Fibroblast of lung (primary cell): ENCODE measurements at regions not wholly inside any gene's neighbourhood (a gene's known extent, or its start where the extent isn't known, plus 50 kb on each side); places are given as distances from the start of the nearest gene placed in this dataset.

Experiments used
- DNase-seq, 2 donors: peaks; one replicate each; pipeline versions ENCODE4 v3.0.0 to v3.0.0-alpha.2; 2010; ENCODE audit warnings: low read depth in 2 of 2
- H2AFZ ChIP-seq: 2 replicates; pipeline ENCODE4 v1.5.1; 2012; ENCODE audit warnings: low read length, control low read depth, inconsistent platforms
- H3K27ac ChIP-seq: 2 replicates; pipeline ENCODE4 v1.5.1; 2011; ENCODE audit warnings: low read length, control low read depth; ENCODE audit not compliant: insufficient read depth
- H3K27me3 ChIP-seq: 2 replicates; pipeline ENCODE4 v1.5.1; 2011; ENCODE audit warnings: mild to moderate bottlenecking, low read length; ENCODE audit not compliant: control insufficient read depth, insufficient read depth
- H3K36me3 ChIP-seq: 2 replicates; pipeline ENCODE4 v1.5.1; 2011; ENCODE audit warnings: low read length; ENCODE audit not compliant: control insufficient read depth, insufficient read depth
- H3K4me1 ChIP-seq: 2 replicates; pipeline ENCODE4 v1.5.1; 2011; ENCODE audit warnings: low read length; ENCODE audit not compliant: control insufficient read depth, insufficient read depth; ENCODE audit errors: extremely low read depth
- H3K4me2 ChIP-seq: 2 replicates; pipeline ENCODE4 v1.5.1; 2011; ENCODE audit warnings: low read length, control low read depth; ENCODE audit not compliant: insufficient read depth; ENCODE audit errors: extremely low read depth
- H3K4me3 ChIP-seq, 4 experiments: fragments of 200-600 bp in 1 of 4; sonication (generic) in 1 of 4; replicated peaks in 1 of 4; 2 replicates each; pipeline ENCODE4 v1.5.1; 2011 to 2016; ENCODE audit warnings: low read length in 4 of 4, low read depth in 3 of 4, mild to moderate bottlenecking in 3 of 4, control low read depth in 2 of 4, inconsistent platforms in 1 of 4, mixed read lengths in 1 of 4; ENCODE audit not compliant: insufficient read depth in 1 of 4; ENCODE audit errors: control extremely low read depth in 1 of 4
- H3K79me2 ChIP-seq: 2 replicates; pipeline ENCODE4 v1.5.1; 2012; ENCODE audit warnings: mild to moderate bottlenecking, low read length, inconsistent platforms; ENCODE audit not compliant: control insufficient read depth, insufficient read depth
- H3K9ac ChIP-seq: 2 replicates; pipeline ENCODE4 v1.5.1; 2011; ENCODE audit warnings: mild to moderate bottlenecking, low read length, control low read depth; ENCODE audit not compliant: insufficient read depth
- H3K9me3 ChIP-seq: 2 replicates; pipeline ENCODE4 v1.5.1; 2012; ENCODE audit warnings: low read depth, low read length; ENCODE audit not compliant: control insufficient read depth, insufficient read depth
- H4K20me1 ChIP-seq: 2 replicates; pipeline ENCODE4 v1.5.1; 2011; ENCODE audit warnings: low read length; ENCODE audit not compliant: control insufficient read depth, insufficient read depth; ENCODE audit errors: extremely low read depth
- EZH2 ChIP-seq: IDR thresholded peaks from 2 replicates; pipeline ENCODE4 v1.5.1; 2012; ENCODE audit warnings: low read length, control low read depth, mild to moderate bottlenecking; ENCODE audit errors: missing control alignments
- TF ChIP-seq, protein P1 (sequence below), 2 donors: IDR thresholded peaks in 1 of 2; conservative IDR thresholded peaks in 1 of 2; 1 replicate in 1 of 2; 2 replicates in 1 of 2; pipeline ENCODE4 v1.5.1; 2011 to 2012; ENCODE audit warnings: low read length in 2 of 2, control low read depth in 1 of 2, inconsistent platforms in 1 of 2, low read depth in 1 of 2, mild to moderate bottlenecking in 1 of 2

DNA sequence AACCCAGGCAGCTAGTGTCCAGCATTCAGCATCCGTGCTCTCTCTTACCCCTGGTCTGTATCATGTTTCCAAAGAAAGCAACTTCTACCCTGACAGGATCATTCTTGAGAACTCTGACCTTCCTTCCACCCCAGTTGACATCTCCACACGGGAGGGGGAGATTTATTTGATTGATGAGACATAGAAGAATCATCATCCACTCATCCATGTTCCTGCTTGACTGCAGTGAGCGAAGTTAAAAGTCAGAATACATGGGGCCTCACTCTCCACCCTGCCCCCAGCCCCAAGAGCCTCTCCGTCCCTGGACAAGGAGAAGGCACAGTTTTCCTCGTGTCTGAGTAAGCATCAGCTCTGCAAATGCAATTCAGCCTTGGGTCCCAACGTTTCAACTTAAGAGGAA lies 356.0 kb upstream of the TNP1 start:
- Histone ChIP-seq H3K27me3 (no peaks in the 10 kb centered on the region), H3K4me1 (peaks cover 4% of the 10 kb centered on the region), H3K9me3 (no peaks in the 10 kb centered on the region), H3K4me2 (no peak overlapping the region), H3K9ac (no peak overlapping the region), H3K36me3 (no peaks in the 10 kb centered on the region), H3K79me2 (no peaks in the 10 kb centered on the region), H2AFZ (no peak overlapping the region), H3K27ac (no peak overlapping the region), H3K4me3 (no peak overlapping the region), H4K20me1 (no peaks in the 10 kb centered on the region)
- peak in 1 of 2 donors; percentile 22 for DNase-seq
- TF ChIP-seq, protein P1, sequence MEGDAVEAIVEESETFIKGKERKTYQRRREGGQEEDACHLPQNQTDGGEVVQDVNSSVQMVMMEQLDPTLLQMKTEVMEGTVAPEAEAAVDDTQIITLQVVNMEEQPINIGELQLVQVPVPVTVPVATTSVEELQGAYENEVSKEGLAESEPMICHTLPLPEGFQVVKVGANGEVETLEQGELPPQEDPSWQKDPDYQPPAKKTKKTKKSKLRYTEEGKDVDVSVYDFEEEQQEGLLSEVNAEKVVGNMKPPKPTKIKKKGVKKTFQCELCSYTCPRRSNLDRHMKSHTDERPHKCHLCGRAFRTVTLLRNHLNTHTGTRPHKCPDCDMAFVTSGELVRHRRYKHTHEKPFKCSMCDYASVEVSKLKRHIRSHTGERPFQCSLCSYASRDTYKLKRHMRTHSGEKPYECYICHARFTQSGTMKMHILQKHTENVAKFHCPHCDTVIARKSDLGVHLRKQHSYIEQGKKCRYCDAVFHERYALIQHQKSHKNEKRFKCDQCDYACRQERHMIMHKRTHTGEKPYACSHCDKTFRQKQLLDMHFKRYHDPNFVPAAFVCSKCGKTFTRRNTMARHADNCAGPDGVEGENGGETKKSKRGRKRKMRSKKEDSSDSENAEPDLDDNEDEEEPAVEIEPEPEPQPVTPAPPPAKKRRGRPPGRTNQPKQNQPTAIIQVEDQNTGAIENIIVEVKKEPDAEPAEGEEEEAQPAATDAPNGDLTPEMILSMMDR (conservative IDR thresholded peaks at IDR 0.05 in 1 of 2, IDR thresholded peaks at IDR 0.05 in 1 of 2; ENCODE audit: low read depth in 1 of 2, low read length in 2 of 2), result no peak
- TF ChIP-seq EZH2, result no peak

DNA sequence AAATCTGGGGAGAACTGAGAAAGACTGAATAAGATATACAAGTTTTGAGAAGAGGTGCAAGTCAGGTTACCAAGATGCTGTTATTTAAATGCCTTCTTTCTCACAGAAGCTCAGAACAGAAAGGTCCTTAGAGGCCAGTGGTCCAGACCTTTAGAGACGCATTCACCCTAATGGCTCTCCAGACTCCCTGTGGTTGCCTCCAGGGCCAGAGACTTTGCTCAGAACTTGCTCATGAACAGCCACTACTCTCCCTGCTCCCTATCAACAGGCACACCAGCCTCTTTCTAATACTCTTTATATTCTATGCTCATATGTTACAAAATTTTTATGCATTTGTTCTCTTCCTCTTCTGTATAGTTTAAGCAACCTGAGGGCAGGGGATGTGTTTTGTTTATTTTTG lies 349.0 kb upstream of the TNP1 start:
- no peaks in the 10 kb centered on the region for H3K36me3 ChIP-seq
- H3K27ac ChIP-seq, result no peak overlapping the region
- no peak overlapping the region for H3K4me3 ChIP-seq
- no peak overlapping the region for H3K4me2 ChIP-seq
- no peaks in the 10 kb centered on the region for H3K9me3 ChIP-seq
- H3K79me2 ChIP-seq, result no peaks in the 10 kb centered on the region
- no peak for DNase-seq
- H3K9ac ChIP-seq, result no peak overlapping the region
- no peak overlapping the region for H2AFZ ChIP-seq
- no peaks in the 10 kb centered on the region for H3K4me1 ChIP-seq
- no peaks in the 10 kb centered on the region for H3K27me3 ChIP-seq
- H4K20me1 ChIP-seq, result no peaks in the 10 kb centered on the region
- TF ChIP-seq, protein P1 (conservative IDR thresholded peaks at IDR 0.05 in 1 of 2, IDR thresholded peaks at IDR 0.05 in 1 of 2; ENCODE audit: low read depth in 1 of 2, low read length in 2 of 2), result no peak

DNA sequence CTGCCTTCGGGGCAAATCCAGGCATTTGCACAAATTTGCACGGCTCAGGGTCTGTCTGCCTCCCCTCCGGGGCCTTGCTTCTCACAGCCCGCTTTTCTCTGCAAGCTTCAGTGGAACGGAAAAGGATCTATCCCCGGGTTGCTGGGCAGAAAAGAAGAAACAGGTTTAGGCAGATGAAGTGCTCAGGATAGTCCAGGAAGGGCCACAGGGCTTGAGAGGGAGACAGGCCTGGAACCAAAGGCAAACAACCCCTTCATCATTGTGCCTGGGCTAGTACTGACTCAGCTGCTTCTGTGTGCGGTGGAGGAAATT lies 347.8 kb upstream of the TNP1 start:
- Histone ChIP-seq H2AFZ (no peak overlapping the region), H3K9ac (no peak overlapping the region)

More for the DNA sequence above, 347.8 kb upstream of the TNP1 start:
- Histone ChIP-seq H3K36me3 (no peaks in the 10 kb centered on the region), H3K79me2 (no peaks in the 10 kb centered on the region), H4K20me1 (no peaks in the 10 kb centered on the region), H3K4me2 (no peak overlapping the region), H3K27ac (no peak overlapping the region), H3K9me3 (no peaks in the 10 kb centered on the region), H3K27me3 (no peaks in the 10 kb centered on the region), H3K4me3 (no peak overlapping the region), H3K4me1 (no peaks in the 10 kb centered on the region)
- TF ChIP-seq, protein P1 (conservative IDR thresholded peaks at IDR 0.05 in 1 of 2, IDR thresholded peaks at IDR 0.05 in 1 of 2; ENCODE audit: low read depth in 1 of 2, low read length in 2 of 2), result no peak
- no peak for TF ChIP-seq EZH2
- no peak for DNase-seq
